SK-N-SH treated with all-trans-retinoic acid at 6 μM for 48 hours (cell line): ENCODE measurements at regions not wholly inside any gene's neighbourhood (a gene's known extent, or its start where the extent isn't known, plus 50 kb on each side); places are given as distances from the start of the nearest gene placed in this dataset.

Source experiments
- ATAC-seq: fragments of 200-7000 bp; cut with Tn5 transposase; 3 replicates; pipeline ENCODE4 v1.9.1; 2020; ENCODE audit warnings: mild to moderate bottlenecking, moderate library complexity
- ARNTL ChIP-seq: fragments of 450-650 bp; formaldehyde crosslinking; IDR thresholded peaks from 2 replicates; pipeline ENCODE4 v1.5.0; 2020; ENCODE audit warnings: low read depth, mild to moderate bottlenecking, moderate library complexity, borderline replicate concordance
- BACH2 ChIP-seq: fragments of 250-450 bp; sonication (Bioruptor Pico); IDR thresholded peaks from 2 replicates; pipeline ENCODE4 v1.9.0; 2021; ENCODE audit warnings: mild to moderate bottlenecking, borderline replicate concordance
- CSDC2 ChIP-seq: fragments of 250-450 bp; sonication (Bioruptor Pico); IDR thresholded peaks from 2 replicates; pipeline ENCODE4 v1.5.0; 2020; ENCODE audit warnings: mild to moderate bottlenecking, moderate library complexity
- CSRNP3 ChIP-seq: fragments of 250-450 bp; sonication (Bioruptor Pico); IDR thresholded peaks from 2 replicates; pipeline ENCODE4 v1.5.1; 2021; ENCODE audit warnings: mild to moderate bottlenecking, moderate library complexity
- ESRRG ChIP-seq: fragments of 250-450 bp; sonication (Bioruptor Pico); IDR thresholded peaks from 2 replicates; pipeline ENCODE4 v1.6.1; 2021; ENCODE audit warnings: mild to moderate bottlenecking
- GLIS3 ChIP-seq: fragments of 250-450 bp; sonication (Bioruptor Pico); IDR thresholded peaks from 2 replicates; pipeline ENCODE4 v1.5.0; 2020; ENCODE audit warnings: mild to moderate bottlenecking, moderate library complexity
- ISL1 ChIP-seq: fragments of 250-450 bp; sonication (Bioruptor Pico); IDR thresholded peaks from 2 replicates; pipeline ENCODE4 v2.1.2; 2022; ENCODE audit warnings: mild to moderate bottlenecking, moderate library complexity
- OSR1 ChIP-seq: fragments of 250-450 bp; sonication (Bioruptor Pico); IDR thresholded peaks from 2 replicates; pipeline ENCODE4 v1.8.0; 2022; ENCODE audit warnings: moderate library complexity, mild to moderate bottlenecking, inconsistent platforms
- PATZ1 ChIP-seq: fragments of 250-450 bp; sonication (Bioruptor Pico); IDR thresholded peaks from 2 replicates; pipeline ENCODE4 v1.8.0; 2020; ENCODE audit warnings: mild to moderate bottlenecking, moderate library complexity, borderline replicate concordance
- POU6F1 ChIP-seq: fragments of 250-450 bp; sonication (Bioruptor Pico); IDR thresholded peaks from 2 replicates; pipeline ENCODE4 v1.8.0; 2021; ENCODE audit warnings: low read depth, mild to moderate bottlenecking, moderate library complexity, borderline replicate concordance
- PPARA ChIP-seq: fragments of 250-450 bp; sonication (Bioruptor Pico); IDR thresholded peaks from 2 replicates; pipeline ENCODE4 v1.5.0; 2020; ENCODE audit warnings: mild to moderate bottlenecking, borderline replicate concordance
- RARB ChIP-seq: fragments of 250-450 bp; sonication (Bioruptor Pico); IDR thresholded peaks from 2 replicates; pipeline ENCODE4 v1.8.0; 2021; ENCODE audit warnings: mild to moderate bottlenecking, moderate library complexity
- SNAI2 ChIP-seq: fragments of 250-450 bp; sonication (Bioruptor Pico); IDR thresholded peaks from 2 replicates; pipeline ENCODE4 v1.5.0; 2020; ENCODE audit warnings: mild to moderate bottlenecking, moderate library complexity
- TCF4 ChIP-seq: fragments of 250-450 bp; sonication (Bioruptor Pico); IDR thresholded peaks from 2 replicates; pipeline ENCODE4 v1.8.0; 2021; ENCODE audit warnings: mild to moderate bottlenecking, moderate library complexity, borderline replicate concordance
- TSHZ2 ChIP-seq: fragments of 250-450 bp; sonication (Bioruptor Pico); IDR thresholded peaks from 2 replicates; pipeline ENCODE4 v1.5.0; 2020; ENCODE audit warnings: mild to moderate bottlenecking, moderate library complexity
- ZC3H10 ChIP-seq: fragments of 250-450 bp; sonication (Bioruptor Pico); IDR thresholded peaks from 2 replicates; pipeline ENCODE4 v1.5.1; 2021; ENCODE audit warnings: mild to moderate bottlenecking, moderate library complexity
- ZFP3 ChIP-seq: fragments of 250-450 bp; sonication (Bioruptor Pico); IDR thresholded peaks from 2 replicates; pipeline ENCODE4 v1.5.0; 2020; ENCODE audit warnings: mild to moderate bottlenecking, moderate library complexity
- ZNF565 ChIP-seq: fragments of 450-650 bp; formaldehyde crosslinking; conservative IDR thresholded peaks from 2 replicates; pipeline ENCODE4 v1.5.0; 2020; ENCODE audit warnings: low read depth, mild to moderate bottlenecking, moderate library complexity
- ZNF70 ChIP-seq: fragments of 450-650 bp; formaldehyde crosslinking; IDR thresholded peaks from 2 replicates; pipeline ENCODE4 v1.5.0; 2020; ENCODE audit warnings: mild to moderate bottlenecking, moderate library complexity
- ZNF8 ChIP-seq: fragments of 450-650 bp; formaldehyde crosslinking; IDR thresholded peaks from 2 replicates; pipeline ENCODE4 v1.5.0; 2020; ENCODE audit warnings: mild to moderate bottlenecking, moderate library complexity
- TF ChIP-seq, protein P1 (sequence below): fragments of 250-450 bp; sonication (Bioruptor Pico); IDR thresholded peaks from 2 replicates; pipeline ENCODE4 v1.5.1; 2020; ENCODE audit warnings: low read depth, mild to moderate bottlenecking, moderate library complexity

DNA sequence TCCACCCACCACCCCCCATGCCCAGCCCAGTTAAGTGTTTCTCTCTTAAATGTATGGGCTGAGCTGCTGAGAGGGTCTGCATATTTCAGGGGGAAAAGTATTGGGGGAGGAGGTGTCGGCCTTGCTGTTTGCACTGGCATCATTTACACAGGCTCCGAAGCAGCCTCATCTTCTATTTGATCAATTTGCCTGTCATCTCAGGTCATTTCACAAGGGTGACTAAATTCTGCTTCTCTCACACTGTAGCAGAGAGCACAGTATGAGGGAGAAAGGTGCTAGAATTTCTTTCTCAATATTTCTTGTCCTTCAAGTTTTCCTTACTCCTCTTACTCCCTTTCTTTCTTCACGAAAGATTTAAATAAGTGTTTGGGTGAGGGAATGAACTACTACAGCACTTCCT lies 135.9 kb downstream of the AACS start (continued):
- no peak for TF ChIP-seq TSHZ2
- no peak for TF ChIP-seq ZC3H10
- TF ChIP-seq SNAI2 (CRISPR knock-in tag) = no peak
- no peak for TF ChIP-seq ZNF70
- TF ChIP-seq ZNF8 (CRISPR knock-in tag) = no peak
- TF ChIP-seq, all 23 proteins: peak for 0

GRCh38 chr12:125201940-125202339 lies 136.7 kb downstream of the AACS start:
- TF ChIP-seq ESRRG (CRISPR knock-in tag) (no peak), PATZ1 (CRISPR knock-in tag) (no peak), OSR1 (CRISPR knock-in tag) (no peak)
- TF ChIP-seq, protein P1, sequence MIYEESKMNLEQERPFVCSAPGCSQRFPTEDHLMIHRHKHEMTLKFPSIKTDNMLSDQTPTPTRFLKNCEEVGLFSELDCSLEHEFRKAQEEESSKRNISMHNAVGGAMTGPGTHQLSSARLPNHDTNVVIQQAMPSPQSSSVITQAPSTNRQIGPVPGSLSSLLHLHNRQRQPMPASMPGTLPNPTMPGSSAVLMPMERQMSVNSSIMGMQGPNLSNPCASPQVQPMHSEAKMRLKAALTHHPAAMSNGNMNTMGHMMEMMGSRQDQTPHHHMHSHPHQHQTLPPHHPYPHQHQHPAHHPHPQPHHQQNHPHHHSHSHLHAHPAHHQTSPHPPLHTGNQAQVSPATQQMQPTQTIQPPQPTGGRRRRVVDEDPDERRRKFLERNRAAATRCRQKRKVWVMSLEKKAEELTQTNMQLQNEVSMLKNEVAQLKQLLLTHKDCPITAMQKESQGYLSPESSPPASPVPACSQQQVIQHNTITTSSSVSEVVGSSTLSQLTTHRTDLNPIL (CRISPR knock-in tag) = no peak
- no peak for ATAC-seq

DNA sequence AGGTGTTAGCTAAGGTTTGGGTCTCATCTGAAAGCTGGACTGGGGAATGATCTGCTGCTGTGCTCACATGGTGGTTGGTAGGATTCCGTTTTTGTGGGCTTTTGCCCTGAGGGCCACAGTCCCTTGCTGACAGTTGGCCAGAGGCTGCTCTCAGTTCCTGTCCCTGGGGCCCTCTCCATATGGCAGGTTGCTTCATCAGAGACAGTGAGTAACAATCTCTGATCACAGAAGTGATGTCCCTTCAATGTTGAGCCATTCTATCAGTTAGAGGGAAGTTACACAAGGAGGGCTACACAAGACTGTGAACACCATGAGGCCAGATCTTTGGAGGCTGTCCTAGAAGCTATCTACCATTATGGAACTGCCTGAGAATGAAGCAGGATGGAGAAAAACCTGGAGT lies 137.2 kb downstream of the AACS start:
- TF ChIP-seq ISL1 (CRISPR knock-in tag) = no peak
- no peak for TF ChIP-seq ZFP3 (CRISPR knock-in tag)
- TF ChIP-seq ZNF8 (CRISPR knock-in tag) = no peak
- TF ChIP-seq ZC3H10 = no peak
- TF ChIP-seq GLIS3 (CRISPR knock-in tag) = no peak
- TF ChIP-seq BACH2 (CRISPR knock-in tag) = no peak
- no peak for TF ChIP-seq SNAI2 (CRISPR knock-in tag)
- no peak for TF ChIP-seq ARNTL
- no peak for TF ChIP-seq CSRNP3 (CRISPR knock-in tag)
- TF ChIP-seq ESRRG (CRISPR knock-in tag) = no peak
- no peak for TF ChIP-seq OSR1 (CRISPR knock-in tag)
- no peak for TF ChIP-seq ZNF565 (CRISPR knock-in tag)
- TF ChIP-seq RARB (CRISPR knock-in tag) = no peak
- no peak for ATAC-seq

- peak; percentile 57; the same call in 2 of the 3 replicates for ATAC-seq
- TF ChIP-seq SNAI2 (CRISPR knock-in tag) (no peak), TCF4 (CRISPR knock-in tag) (no peak), ISL1 (CRISPR knock-in tag) (no peak), CSDC2 (CRISPR knock-in tag) (no peak), ZNF70 (no peak), PPARA (CRISPR knock-in tag) (no peak), ARNTL (no peak), POU6F1 (no peak), ZC3H10 (no peak), BACH2 (CRISPR knock-in tag) (no peak), TSHZ2 (no peak), OSR1 (CRISPR knock-in tag) (no peak)
- TF ChIP-seq, protein P1 (CRISPR knock-in tag) = no peak
These were observed 138.0 kb downstream of the AACS start for GRCh38 chr12:125203145-125203765.
